Neuronal stem cell (in vitro differentiated cells): ENCODE measurements at regions not wholly inside any gene's neighbourhood (a gene's known extent, or its start where the extent isn't known, plus 50 kb on each side); places are given as distances from the start of the nearest gene placed in this dataset.

ENCODE experiments used
- DNase-seq: peaks from one replicate; pipeline ENCODE4 v3.0.0-alpha.2; 2013; ENCODE audit warnings: low spot score
- H2AFZ ChIP-seq: one replicate; pipeline ENCODE4 v1.6.1; 2013; ENCODE audit warnings: mild to moderate bottlenecking, low read length, inconsistent platforms
- H2AK5ac ChIP-seq: 2 replicates; pipeline ENCODE4 v1.6.1; 2013; ENCODE audit warnings: low read depth, mild to moderate bottlenecking, inconsistent platforms, low read length, moderate library complexity, mixed read lengths
- H2BK120ac ChIP-seq: 2 replicates; pipeline ENCODE4 v1.6.1; 2013; ENCODE audit warnings: low read depth, mild to moderate bottlenecking, inconsistent platforms, low read length, moderate library complexity, mixed read lengths
- H2BK12ac ChIP-seq: one replicate; pipeline ENCODE4 v1.6.1; 2013; ENCODE audit warnings: low read length, inconsistent platforms
- H2BK15ac ChIP-seq: 2 replicates; pipeline ENCODE4 v1.6.1; 2013; ENCODE audit warnings: mild to moderate bottlenecking, low read length, inconsistent platforms, mixed read lengths
- H2BK5ac ChIP-seq: one replicate; pipeline ENCODE4 v1.6.1; 2013; ENCODE audit warnings: inconsistent platforms, mild to moderate bottlenecking, low read length, moderate library complexity
- H3K14ac ChIP-seq: one replicate; pipeline ENCODE4 v1.6.1; 2013; ENCODE audit warnings: low read length, inconsistent platforms
- H3K18ac ChIP-seq: 2 replicates; pipeline ENCODE4 v1.6.1; 2013; ENCODE audit warnings: low read length, inconsistent platforms
- H3K23ac ChIP-seq: 2 replicates; pipeline ENCODE4 v1.6.1; 2013; ENCODE audit warnings: low read depth, mild to moderate bottlenecking, mixed read lengths, low read length, inconsistent platforms; ENCODE audit not compliant: poor library complexity
- H3K27ac ChIP-seq: replicated peaks from 3 replicates; pipeline ENCODE4 v1.5.1; 2013; ENCODE audit warnings: low read length, inconsistent platforms
- H3K27me3 ChIP-seq, 3 experiments: 2 replicates each; pipeline ENCODE4 v1.6.1; 2013; ENCODE audit warnings: low read length in 3 of 3, mild to moderate bottlenecking in 2 of 3, inconsistent platforms in 1 of 3, low read depth in 1 of 3, mixed read lengths in 1 of 3, moderate library complexity in 1 of 3; ENCODE audit not compliant: control insufficient read depth in 3 of 3, insufficient read depth in 3 of 3
- H3K36me3 ChIP-seq, 2 donors: replicated peaks in 1 of 2; 2 replicates each; pipeline ENCODE4 v1.6.1; 2013; ENCODE audit warnings: low read length in 2 of 2; ENCODE audit not compliant: control insufficient read depth in 2 of 2, insufficient read depth in 2 of 2
- H3K4ac ChIP-seq: 2 replicates; pipeline ENCODE4 v1.6.1; 2013; ENCODE audit warnings: inconsistent platforms, mild to moderate bottlenecking, low read length, moderate library complexity
- H3K4me1 ChIP-seq, 2 donors: 1 replicate in 1 of 2; 2 replicates in 1 of 2; pipeline ENCODE4 v1.6.1; 2013; ENCODE audit warnings: low read length in 2 of 2, low read depth in 1 of 2; ENCODE audit not compliant: control insufficient read depth in 2 of 2, insufficient read depth in 1 of 2
- H3K4me2 ChIP-seq: one replicate; pipeline ENCODE4 v1.6.1; 2013; ENCODE audit warnings: mild to moderate bottlenecking, low read length, inconsistent platforms; ENCODE audit not compliant: insufficient read depth, poor library complexity, severe bottlenecking
- H3K4me3 ChIP-seq, 2 donors: 2 replicates each; pipeline ENCODE4 v1.5.1; 2013; ENCODE audit warnings: low read length in 2 of 2, mild to moderate bottlenecking in 2 of 2, inconsistent platforms in 1 of 2, moderate library complexity in 1 of 2
- H3K79me1 ChIP-seq: one replicate; pipeline ENCODE4 v1.6.1; 2013; ENCODE audit warnings: low read depth, mild to moderate bottlenecking, inconsistent platforms, low read length, moderate library complexity
- H3K9ac ChIP-seq: one replicate; pipeline ENCODE4 v1.6.1; 2013; ENCODE audit warnings: mild to moderate bottlenecking, low read depth, low read length, inconsistent platforms; ENCODE audit not compliant: poor library complexity
- H3K9me3 ChIP-seq, 2 donors: replicated peaks in 1 of 2; 2 replicates each; pipeline versions ENCODE3 to v1.6.1; 2013; ENCODE audit warnings: low read length in 2 of 2, mild to moderate bottlenecking in 2 of 2, inconsistent platforms in 1 of 2, low read depth in 1 of 2, mixed read lengths in 1 of 2, moderate library complexity in 1 of 2; ENCODE audit not compliant: control insufficient read depth in 2 of 2, insufficient read depth in 1 of 2
- H4K8ac ChIP-seq: one replicate; pipeline ENCODE4 v1.6.1; 2013; ENCODE audit warnings: low read depth, mild to moderate bottlenecking, inconsistent platforms, low read length, moderate library complexity
- H4K91ac ChIP-seq: one replicate; pipeline ENCODE4 v1.6.1; 2013; ENCODE audit warnings: low read length, low read depth, mild to moderate bottlenecking, inconsistent platforms; ENCODE audit not compliant: poor library complexity
- WGBS, 2 donors: extraction: QIAGEN DNeasy Blood & Tissue Kit; methylation state at CpG; one replicate each; pipeline ENCODE4 v1.1.7; 2013; ENCODE audit warnings: missing lambda C conversion rate in 2 of 2, mixed read lengths in 1 of 2; ENCODE audit not compliant: insufficient read length in 2 of 2, insufficient replicate concordance in 1 of 2; ENCODE audit errors: extremely low coverage in 2 of 2; 5-methylcytosine and 5-hydroxymethylcytosine counted together

DNA sequence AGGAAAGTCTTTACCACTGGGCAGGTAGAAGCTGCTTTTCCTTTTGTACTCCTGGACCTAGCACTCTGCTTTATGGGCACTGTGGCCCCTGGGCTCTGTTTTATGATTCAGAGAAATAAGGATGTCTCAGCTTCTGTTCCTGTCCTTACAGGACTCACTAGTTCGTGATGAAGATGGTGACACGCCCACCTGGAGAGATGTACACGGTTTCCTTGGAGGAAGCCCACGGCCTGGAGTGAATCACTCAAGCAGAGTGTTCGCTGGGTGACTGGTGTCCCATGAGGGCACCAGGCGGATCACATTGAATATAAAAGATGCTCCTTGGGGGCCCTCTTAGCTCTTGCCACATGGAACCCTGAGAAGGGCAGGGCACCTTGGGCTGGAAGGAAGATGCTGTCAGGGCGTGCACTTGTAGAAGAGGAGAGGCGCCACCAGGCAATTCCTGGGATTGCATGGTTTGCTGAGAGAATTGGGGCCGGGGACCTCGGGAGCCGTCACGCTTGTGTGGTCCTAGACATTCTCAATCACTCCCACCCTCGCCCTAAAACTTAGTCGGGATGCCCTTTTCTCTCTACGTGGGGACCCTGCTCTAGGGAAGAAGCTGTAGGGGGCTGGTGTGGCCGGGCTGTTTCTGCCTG is 202.6 kb downstream of the TSHZ3 start:
- no peak for DNase-seq
- Histone ChIP-seq H3K23ac (no peak overlapping the region), H2BK120ac (no peak overlapping the region), H3K27ac (no peak overlapping the region), H3K27me3 (peaks cover 0 to 2% (median 0%) of the 10 kb centered on the region in 3 experiments), H3K9me3 (no peaks in the 10 kb centered on the region), H3K4me1 (no peaks in the 10 kb centered on the region), H2BK12ac (no peak overlapping the region), H2BK15ac (no peak overlapping the region), H3K36me3 (no peaks in the 10 kb centered on the region), H3K79me1 (no peaks in the 10 kb centered on the region), H2AK5ac (peak overlapping the region; percentile 42), H3K4ac (no peak overlapping the region), H3K4me3 (no peak overlapping the region), H4K91ac (no peak overlapping the region), H2AFZ (no peak overlapping the region), H3K9ac (no peak overlapping the region), H3K18ac (no peak overlapping the region), H3K14ac (no peak overlapping the region), H4K8ac (no peak overlapping the region), H2BK5ac (no peak overlapping the region), H3K4me2 (no peak overlapping the region)
- no CpG with 5 or more reads among the region's 16 CpGs for whole genome bisulfite sequencing, 2 donors

DNA sequence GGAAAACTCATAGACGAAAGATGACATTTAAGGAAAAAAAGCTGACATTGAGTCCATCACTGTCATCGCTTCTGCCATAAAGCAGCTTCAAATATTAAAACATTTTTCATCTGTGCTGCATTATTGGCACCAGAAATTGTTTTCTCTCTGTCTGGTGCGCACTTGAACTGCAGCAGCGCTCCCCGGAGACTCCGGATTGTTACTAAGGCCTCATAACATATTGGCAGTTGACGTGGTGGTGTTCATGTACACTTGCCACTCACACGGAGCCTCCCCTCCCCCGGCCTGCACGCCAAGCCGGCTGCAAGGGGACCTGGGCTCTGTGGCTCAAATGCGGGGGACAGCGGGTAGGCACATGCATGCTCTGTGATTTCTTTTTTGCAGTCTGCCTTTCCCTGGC is 203.2 kb downstream of the TSHZ3 start:
- no CpG with 5 or more reads among the region's 13 CpGs for WGBS, 2 donors
- H3K27ac ChIP-seq, result no peak overlapping the region
- no peak overlapping the region for H2BK12ac ChIP-seq
- no peaks in the 10 kb centered on the region for H3K79me1 ChIP-seq
- H3K27me3 ChIP-seq, result no peaks in the 10 kb centered on the region
- no peak overlapping the region for H3K23ac ChIP-seq
- H3K4me2 ChIP-seq, result no peak overlapping the region
- peak overlapping the region; percentile 44 for H3K9ac ChIP-seq
- no peak overlapping the region for H2AFZ ChIP-seq
- no peak overlapping the region for H4K8ac ChIP-seq
- H2BK5ac ChIP-seq, result no peak overlapping the region
- H3K18ac ChIP-seq, result peak overlapping the region; percentile 66
- peak overlapping the region; percentile 43 for H3K14ac ChIP-seq
- H3K4me1 ChIP-seq, result no peaks in the 10 kb centered on the region
- no peak overlapping the region for H2BK15ac ChIP-seq
- no peak for DNase-seq
- no peaks in the 10 kb centered on the region for H3K36me3 ChIP-seq
- H2AK5ac ChIP-seq, result no peak overlapping the region
- no peak overlapping the region for H4K91ac ChIP-seq
- no peak overlapping the region for H3K4me3 ChIP-seq
- H3K9me3 ChIP-seq, result no peaks in the 10 kb centered on the region
- no peak overlapping the region for H3K4ac ChIP-seq
- H2BK120ac ChIP-seq, result no peak overlapping the region

DNA sequence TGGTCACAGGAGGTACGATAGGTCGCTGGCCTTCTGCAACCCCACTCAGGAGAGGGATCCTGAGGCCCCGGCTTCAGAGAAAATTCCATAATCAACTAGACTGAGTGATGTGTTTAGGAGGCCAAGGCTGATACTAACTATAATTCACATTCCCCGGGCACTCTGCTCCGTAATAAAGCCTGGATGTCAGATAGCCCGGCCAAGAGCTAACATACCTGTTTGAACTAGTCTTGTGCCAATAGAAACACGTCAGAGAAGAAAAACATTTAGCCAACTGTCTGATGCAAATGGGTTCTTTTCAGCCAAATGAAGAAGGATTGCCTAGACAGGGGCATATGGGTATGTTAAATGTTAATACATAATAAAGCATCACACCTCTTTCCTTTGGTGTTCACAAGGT is 204.2 kb downstream of the TSHZ3 start:
- no peak overlapping the region for H3K4me3 ChIP-seq
- no peaks in the 10 kb centered on the region for H3K27me3 ChIP-seq
- no peak overlapping the region for H2BK15ac ChIP-seq
- no CpG with 5 or more reads among the region's 7 CpGs for WGBS, 2 donors
- H2BK12ac ChIP-seq, result no peak overlapping the region
- H3K9ac ChIP-seq, result no peak overlapping the region
- H4K8ac ChIP-seq, result no peak overlapping the region
- no peaks in the 10 kb centered on the region for H3K4me1 ChIP-seq
- DNase-seq, result no peak
- H4K91ac ChIP-seq, result no peak overlapping the region
- no peak overlapping the region for H3K18ac ChIP-seq
- H3K4me2 ChIP-seq, result no peak overlapping the region
- no peak overlapping the region for H2BK120ac ChIP-seq
- no peak overlapping the region for H3K27ac ChIP-seq
- no peak overlapping the region for H2BK5ac ChIP-seq
- H3K4ac ChIP-seq, result no peak overlapping the region
- H3K79me1 ChIP-seq, result no peaks in the 10 kb centered on the region
- no peak overlapping the region for H2AFZ ChIP-seq
- H3K9me3 ChIP-seq, result no peaks in the 10 kb centered on the region
- H3K23ac ChIP-seq, result no peak overlapping the region
- no peak overlapping the region for H2AK5ac ChIP-seq
- no peaks in the 10 kb centered on the region for H3K36me3 ChIP-seq
- no peak overlapping the region for H3K14ac ChIP-seq

DNA sequence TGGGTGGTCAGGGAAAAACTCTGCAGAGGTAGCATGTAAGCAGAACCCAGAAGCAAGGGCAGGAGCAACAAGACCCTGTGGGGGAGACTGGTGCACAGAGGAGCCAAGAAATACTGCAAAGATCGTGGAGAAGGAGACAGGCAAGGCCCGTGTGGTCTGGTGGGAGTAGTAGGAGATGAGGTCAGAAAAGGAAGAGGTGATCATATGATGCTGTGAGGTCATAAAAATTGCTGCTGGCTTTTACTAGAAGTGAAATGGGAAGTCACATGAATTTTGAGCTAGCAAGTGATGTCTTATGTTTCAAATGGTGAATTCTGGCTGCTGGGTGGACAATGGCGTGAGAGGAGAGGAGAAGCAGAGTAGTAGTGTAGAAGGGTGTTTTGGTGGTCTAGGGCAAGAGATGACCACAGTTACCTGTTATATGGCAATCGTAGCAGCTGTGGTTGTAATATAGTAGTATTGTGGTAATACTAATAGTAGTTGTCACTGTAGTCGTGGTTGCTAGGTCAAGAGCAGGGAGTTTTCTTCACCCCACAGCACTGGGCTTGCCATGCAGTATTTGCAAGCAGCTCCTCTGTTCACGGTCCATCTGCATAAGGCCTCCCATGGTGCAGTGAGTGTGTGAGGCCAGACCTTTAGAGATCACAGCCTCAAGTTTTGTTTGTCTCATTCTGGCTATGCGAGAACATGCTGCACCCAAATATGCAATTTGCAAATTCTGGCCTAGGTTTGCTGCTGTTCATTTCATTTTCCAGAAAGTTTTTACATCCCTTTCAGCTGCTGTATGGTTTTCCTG is 205.0 kb downstream of the TSHZ3 start:
- no peak overlapping the region for H3K23ac ChIP-seq
- no peak overlapping the region for H2BK12ac ChIP-seq
- no peak overlapping the region for H3K18ac ChIP-seq
- no peak overlapping the region for H2BK5ac ChIP-seq
- no peak overlapping the region for H3K27ac ChIP-seq
- no peak overlapping the region for H2BK15ac ChIP-seq
- H2BK120ac ChIP-seq, result no peak overlapping the region
- H3K4ac ChIP-seq, result no peak overlapping the region
- DNase-seq, result no peak
- H3K79me1 ChIP-seq, result no peaks in the 10 kb centered on the region
- H4K8ac ChIP-seq, result no peak overlapping the region
- H3K27me3 ChIP-seq, result no peaks in the 10 kb centered on the region
- H3K14ac ChIP-seq, result no peak overlapping the region
- no peak overlapping the region for H3K4me2 ChIP-seq
- no peak overlapping the region for H4K91ac ChIP-seq
- H3K9ac ChIP-seq, result no peak overlapping the region
- no peaks in the 10 kb centered on the region for H3K36me3 ChIP-seq
- WGBS, 2 donors, result no CpG with 5 or more reads among the region's 7 CpGs
- no peaks in the 10 kb centered on the region for H3K4me1 ChIP-seq
- H2AK5ac ChIP-seq, result no peak overlapping the region
- H3K4me3 ChIP-seq, result no peak overlapping the region
- no peak overlapping the region for H2AFZ ChIP-seq
- H3K9me3 ChIP-seq, result no peaks in the 10 kb centered on the region
